HG02885 (cell line): ENCODE measurements at regions not wholly inside any gene's neighbourhood (a gene's known extent, or its start where the extent isn't known, plus 50 kb on each side); places are given as distances from the start of the nearest gene placed in this dataset.

ENCODE experiments used
- ATAC-seq: cut with Tn5 transposase; IDR thresholded peaks from one replicate; pipeline ENCODE4 v1.9.1; 2021; ENCODE audit warnings: mild to moderate bottlenecking; ENCODE audit not compliant: unreplicated experiment, poor library complexity

- no peak for ATAC-seq
These were observed 149.2 kb upstream of the VEPH1 start for GRCh38 chr3:157652366-157652765.

GRCh38 chr3:157650699-157651098 is 147.5 kb upstream of the VEPH1 start:
- ATAC-seq: no peak

GRCh38 chr3:157650172-157650571 is 147.0 kb upstream of the VEPH1 start:
- ATAC-seq: no peak

DNA sequence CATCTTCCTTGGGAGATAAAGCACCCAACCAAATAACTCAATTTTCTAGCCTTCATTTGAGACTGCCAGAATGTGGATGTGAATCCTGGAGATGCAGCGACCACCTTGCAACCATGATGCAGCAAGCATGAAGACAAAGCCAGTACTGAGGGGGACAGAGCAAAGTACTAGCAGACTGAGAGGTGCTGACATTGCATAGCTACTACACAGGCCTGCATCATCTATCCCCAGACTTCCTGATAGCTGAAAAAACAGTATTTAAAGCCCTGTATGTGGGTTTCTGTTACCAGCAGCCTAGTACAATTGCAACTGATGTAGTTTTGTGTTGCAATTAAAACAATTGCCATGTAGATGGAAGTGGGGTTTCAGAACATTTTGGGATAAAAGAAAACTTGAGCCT is 146.3 kb upstream of the VEPH1 start:
- ATAC-seq: no peak

- no peak for ATAC-seq
These were observed 144.6 kb upstream of the VEPH1 start for GRCh38 chr3:157647820-157648219.

GRCh38 chr3:157639756-157640426 is 136.7 kb upstream of the VEPH1 start:
- no peak for ATAC-seq

GRCh38 chr3:157637866-157638265 is 134.7 kb upstream of the VEPH1 start:
- ATAC-seq: no peak

- no peak for ATAC-seq
These were observed 130.0 kb upstream of the VEPH1 start for GRCh38 chr3:157633241-157633640.

- no peak for ATAC-seq
These were observed 128.9 kb upstream of the VEPH1 start for GRCh38 chr3:157632075-157632474.

GRCh38 chr3:157631478-157631877 is 128.3 kb upstream of the VEPH1 start:
- ATAC-seq: no peak

DNA sequence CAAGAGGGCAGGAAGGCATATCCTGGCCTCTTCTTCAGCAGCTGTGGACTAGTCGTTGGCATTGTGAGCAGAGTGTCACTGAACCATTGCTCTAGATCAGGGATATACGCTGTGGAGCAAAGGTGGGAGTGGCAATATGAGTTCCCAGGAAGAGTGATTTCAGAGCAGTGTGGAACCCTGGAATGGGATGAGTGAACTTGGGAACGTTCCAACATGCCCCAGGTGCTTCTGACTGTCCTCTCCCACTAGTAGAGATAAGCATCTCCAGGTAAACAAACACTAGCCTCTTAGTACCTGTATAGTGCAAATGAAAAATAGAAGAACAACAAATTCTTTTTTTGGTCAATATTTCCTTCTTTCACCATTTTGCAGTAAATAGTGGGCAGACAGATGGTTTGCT is 123.6 kb upstream of the VEPH1 start:
- ATAC-seq: no peak

DNA sequence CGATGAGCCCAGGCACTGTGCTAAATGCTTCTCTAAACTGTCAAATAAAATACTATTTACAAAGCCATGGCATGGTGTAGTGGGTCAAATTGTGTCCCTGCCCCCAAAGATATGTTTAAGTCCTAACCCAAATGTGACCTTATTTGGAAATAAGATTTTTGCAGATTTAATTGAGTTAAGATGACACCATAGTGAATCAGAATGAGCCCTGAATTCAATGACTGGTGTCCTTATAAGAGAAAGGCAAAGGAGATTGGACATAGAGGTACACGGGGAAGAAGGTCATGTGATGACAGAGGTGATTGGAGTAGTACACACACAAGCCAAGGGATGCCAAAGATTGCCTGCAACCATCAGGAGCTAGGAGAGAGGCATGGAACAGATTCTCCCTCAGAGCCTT is 121.6 kb upstream of the VEPH1 start:
- ATAC-seq: no peak

DNA sequence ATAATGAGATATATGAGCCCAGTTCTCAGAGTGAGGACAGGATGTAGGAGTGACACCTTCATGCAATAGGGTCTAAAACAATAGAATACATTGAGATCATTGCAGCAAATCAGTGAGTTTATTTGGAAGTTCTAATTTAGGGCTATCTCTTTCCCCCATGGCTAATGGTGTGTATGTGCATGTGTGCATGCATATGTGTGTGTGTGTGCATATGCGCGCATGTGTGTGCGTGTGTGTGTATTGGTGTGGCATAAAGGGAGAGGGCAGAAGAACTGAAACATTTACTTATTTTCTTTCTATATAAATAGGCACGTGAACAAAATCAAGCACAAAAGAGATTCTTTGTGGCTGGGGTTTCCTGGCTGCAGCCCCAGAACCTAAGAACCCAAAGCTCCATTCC is 115.7 kb upstream of the VEPH1 start:
- ATAC-seq: no peak

DNA sequence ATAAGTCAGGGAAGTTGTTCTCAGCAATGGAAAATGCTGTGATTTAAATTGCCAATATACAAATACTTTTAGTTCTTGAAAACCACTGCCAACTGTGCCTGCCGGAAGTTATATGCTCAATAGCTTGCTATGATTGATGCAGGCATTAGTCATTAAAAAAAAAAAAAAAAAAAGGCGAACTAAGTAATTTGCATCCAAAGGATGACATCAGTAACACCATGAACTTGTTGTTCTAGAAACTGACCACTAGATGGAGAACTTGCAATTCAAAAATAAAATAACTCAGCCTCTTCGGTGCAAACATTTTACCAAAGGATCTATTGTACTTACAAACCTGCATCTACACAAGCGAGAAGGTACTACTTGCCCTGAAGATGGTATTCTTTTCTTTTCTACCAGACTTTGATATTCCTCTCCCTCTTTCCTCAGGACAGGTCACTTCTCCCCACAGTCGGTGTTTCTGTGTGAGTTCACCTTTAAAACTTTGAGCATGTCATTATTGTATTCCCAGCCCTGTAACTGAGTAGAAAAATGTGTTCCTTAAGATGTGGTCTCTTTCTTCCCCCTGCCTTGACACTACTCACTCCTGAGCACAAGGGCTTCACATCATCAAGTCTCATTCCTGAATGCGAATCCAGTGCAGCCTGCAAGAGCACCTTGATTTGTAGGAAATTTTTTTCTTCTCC is 115.0 kb upstream of the VEPH1 start:
- peak; percentile 84 for ATAC-seq

DNA sequence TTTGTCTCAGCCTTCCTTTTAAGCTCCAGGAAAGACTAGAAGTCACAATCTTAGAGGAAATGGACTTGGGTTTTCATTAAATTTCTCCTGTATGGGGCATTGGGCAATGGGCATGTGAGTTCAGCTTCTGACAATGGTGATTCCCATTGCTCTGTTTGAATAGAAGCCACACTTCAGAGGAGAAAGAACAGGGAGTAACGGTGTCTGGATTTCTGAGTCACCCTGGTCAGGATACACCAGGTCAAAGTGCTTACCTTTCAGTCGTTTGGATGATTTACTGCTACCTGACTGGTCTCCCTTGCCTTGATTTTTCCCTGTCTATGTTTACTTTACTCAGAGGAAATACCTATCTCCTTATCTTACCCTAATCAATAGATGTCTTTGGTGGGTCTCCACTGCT is 111.7 kb upstream of the VEPH1 start:
- ATAC-seq: no peak

DNA sequence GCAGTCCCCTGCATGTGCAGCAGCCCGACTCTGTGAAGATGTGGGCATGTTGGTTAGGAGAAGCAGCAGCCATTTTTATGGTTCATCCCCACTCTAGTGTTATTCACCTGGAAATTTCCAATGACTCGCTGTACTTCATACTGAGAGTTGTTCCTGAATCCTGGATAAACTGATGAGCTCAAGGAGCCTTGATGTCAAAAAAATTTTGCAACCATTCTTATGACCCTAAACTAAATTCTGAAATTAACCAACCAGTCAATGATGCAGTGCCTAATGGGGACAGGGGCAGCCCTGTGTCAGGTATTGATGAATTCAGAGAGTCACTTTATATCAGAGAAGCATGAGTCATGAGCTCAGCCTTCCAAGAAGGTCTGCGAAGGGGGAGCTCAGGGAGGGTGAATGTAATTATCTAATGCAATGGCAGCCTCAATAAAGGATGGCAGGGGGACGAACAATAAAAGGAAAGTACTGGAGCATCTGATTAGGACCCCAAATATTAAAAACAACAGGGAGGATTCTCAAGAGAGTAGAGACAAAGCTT is 108.4 kb upstream of the VEPH1 start:
- no peak for ATAC-seq

GRCh38 chr3:157610876-157611535 is 107.8 kb upstream of the VEPH1 start:
- no peak for ATAC-seq

GRCh38 chr3:157607826-157608405 is 104.7 kb upstream of the VEPH1 start:
- no peak for ATAC-seq

GRCh38 chr3:157606852-157607197 is 103.6 kb upstream of the VEPH1 start:
- ATAC-seq: no peak

DNA sequence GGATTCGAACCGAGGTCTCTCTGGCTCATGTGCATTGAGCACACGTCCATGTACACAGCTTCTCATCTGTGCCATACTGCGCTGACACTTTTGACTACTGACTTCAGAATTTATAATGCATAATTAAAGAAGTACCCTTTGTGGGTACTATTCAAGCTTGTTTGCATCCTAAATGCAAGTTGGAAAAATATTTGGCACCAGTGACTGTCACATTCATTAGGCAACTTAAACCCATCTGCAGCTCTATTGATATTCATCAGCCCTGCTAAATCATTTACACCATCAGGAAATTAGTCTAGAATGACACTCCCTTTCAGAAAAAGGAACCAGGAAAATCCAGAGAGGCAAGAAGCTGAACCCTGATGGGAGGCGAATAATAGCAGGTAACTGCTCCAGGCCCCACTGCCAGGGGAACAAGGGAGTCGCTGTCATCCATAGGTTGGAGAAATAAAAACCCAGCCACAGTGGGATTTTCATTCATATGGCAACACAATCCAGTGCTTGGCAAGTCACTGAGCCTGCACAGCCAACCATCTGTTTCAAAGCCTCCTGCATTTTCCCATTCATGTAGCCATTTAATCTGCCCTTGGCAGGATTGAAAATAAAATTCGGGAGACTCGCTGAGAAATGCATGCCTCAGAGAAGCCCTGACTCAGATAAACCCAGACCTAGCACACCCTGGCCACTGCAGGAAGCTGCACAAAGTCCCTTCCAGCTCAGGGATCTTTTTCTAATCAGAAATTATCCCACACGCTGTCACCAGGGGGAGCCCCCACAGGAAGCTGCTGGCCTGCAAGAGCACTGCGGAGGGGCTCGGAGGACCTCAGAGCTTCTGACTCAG is 103.0 kb upstream of the VEPH1 start:
- ATAC-seq: peak; percentile 95
